ENCODE measurements at regions not wholly inside any gene's neighbourhood (a gene's known extent, or its start where the extent isn't known, plus 50 kb on each side); places are given as distances from the start of the nearest gene placed in this dataset.
A peak's percentile ranks its signal among the peaks of the same experiment; 100 is the strongest.

DNA sequence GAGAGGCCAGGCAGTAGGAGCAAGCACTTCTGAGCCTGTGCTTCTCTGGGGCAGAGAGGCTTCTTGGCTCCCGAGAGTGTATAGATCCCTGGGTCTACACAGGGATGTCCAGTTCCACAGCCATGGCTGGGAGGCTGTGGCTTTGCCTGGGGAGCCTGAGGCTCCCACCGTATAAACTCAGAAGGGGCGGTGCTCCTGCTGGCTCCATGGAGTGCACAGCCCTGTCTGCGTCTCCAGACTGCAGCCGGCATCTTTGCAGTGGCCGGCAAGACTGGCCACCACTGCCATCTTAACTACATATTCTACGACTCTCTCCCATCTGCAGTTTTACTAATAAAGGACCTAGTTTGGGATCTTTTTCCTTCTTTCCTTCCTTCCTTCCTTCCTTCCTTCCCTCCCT, 1253.8 kb downstream of the C4orf33 start:
- no peak overlapping the region for H3K4me2 ChIP-seq (ENCODE audit: extremely low read depth, insufficient read depth, low read length)
- H3K9ac ChIP-seq (ENCODE audit: insufficient read depth, low read length): no peak overlapping the region
- TF ChIP-seq, protein P1, sequence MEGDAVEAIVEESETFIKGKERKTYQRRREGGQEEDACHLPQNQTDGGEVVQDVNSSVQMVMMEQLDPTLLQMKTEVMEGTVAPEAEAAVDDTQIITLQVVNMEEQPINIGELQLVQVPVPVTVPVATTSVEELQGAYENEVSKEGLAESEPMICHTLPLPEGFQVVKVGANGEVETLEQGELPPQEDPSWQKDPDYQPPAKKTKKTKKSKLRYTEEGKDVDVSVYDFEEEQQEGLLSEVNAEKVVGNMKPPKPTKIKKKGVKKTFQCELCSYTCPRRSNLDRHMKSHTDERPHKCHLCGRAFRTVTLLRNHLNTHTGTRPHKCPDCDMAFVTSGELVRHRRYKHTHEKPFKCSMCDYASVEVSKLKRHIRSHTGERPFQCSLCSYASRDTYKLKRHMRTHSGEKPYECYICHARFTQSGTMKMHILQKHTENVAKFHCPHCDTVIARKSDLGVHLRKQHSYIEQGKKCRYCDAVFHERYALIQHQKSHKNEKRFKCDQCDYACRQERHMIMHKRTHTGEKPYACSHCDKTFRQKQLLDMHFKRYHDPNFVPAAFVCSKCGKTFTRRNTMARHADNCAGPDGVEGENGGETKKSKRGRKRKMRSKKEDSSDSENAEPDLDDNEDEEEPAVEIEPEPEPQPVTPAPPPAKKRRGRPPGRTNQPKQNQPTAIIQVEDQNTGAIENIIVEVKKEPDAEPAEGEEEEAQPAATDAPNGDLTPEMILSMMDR (conservative IDR thresholded peaks at IDR 0.05 in 1 of 2, IDR thresholded peaks at IDR 0.05 in 1 of 2; ENCODE audit: low read depth in 1 of 2, low read length in 2 of 2): no peak
- TF ChIP-seq EZH2 (IDR thresholded peaks at IDR 0.05; ENCODE audit: low read length, missing control alignments): no peak
- H2AFZ ChIP-seq (ENCODE audit: low read length): no peak overlapping the region
- no peaks in the 10 kb centered on the region for H4K20me1 ChIP-seq (ENCODE audit: control insufficient read depth, extremely low read depth, insufficient read depth, low read length)
- H3K27me3 ChIP-seq (ENCODE audit: control insufficient read depth, insufficient read depth, low read length): no peaks in the 10 kb centered on the region
- no peaks in the 10 kb centered on the region for H3K9me3 ChIP-seq (ENCODE audit: control insufficient read depth, insufficient read depth, low read depth, low read length)
- no peaks in the 10 kb centered on the region for H3K36me3 ChIP-seq (ENCODE audit: control insufficient read depth, insufficient read depth, low read length)
- H3K79me2 ChIP-seq (ENCODE audit: control insufficient read depth, insufficient read depth, low read length): no peaks in the 10 kb centered on the region
- H3K4me3 ChIP-seq (replicated peaks in 1 of 4; ENCODE audit: control extremely low read depth in 1 of 4, insufficient read depth in 1 of 4, low read depth in 3 of 4, low read length in 4 of 4): no peak overlapping the region
- no peak overlapping the region for H3K27ac ChIP-seq (ENCODE audit: insufficient read depth, low read length)
- H3K4me1 ChIP-seq (ENCODE audit: control insufficient read depth, extremely low read depth, insufficient read depth, low read length): no peaks in the 10 kb centered on the region
- DNase-seq (ENCODE audit: low read depth in 2 of 2): no peak

DNA sequence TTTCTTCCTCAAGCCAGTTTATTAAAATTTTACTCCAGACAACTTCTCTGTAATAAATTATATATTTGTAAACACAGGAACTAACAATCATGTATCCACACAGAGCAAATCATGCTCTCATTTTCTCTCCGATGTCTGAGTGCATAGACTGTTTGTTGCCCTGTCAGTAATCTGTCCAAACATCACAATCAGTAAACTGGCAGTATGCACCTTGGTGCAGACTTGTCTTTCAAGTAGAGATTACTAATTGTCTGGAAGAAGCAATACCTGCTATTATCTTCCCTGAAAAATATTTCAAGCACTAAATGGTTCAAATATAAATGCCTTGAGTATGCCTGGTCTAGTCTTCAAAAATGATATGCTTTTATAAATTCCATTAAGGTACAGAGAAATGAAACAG, 1260.9 kb downstream of the C4orf33 start:
- H4K20me1 ChIP-seq (ENCODE audit: control insufficient read depth, extremely low read depth, insufficient read depth, low read length): no peaks in the 10 kb centered on the region
- no peaks in the 10 kb centered on the region for H3K9me3 ChIP-seq (ENCODE audit: control insufficient read depth, insufficient read depth, low read depth, low read length)
- no peak overlapping the region for H3K4me2 ChIP-seq (ENCODE audit: extremely low read depth, insufficient read depth, low read length)
- no peaks in the 10 kb centered on the region for H3K36me3 ChIP-seq (ENCODE audit: control insufficient read depth, insufficient read depth, low read length)
- no peak for DNase-seq (ENCODE audit: low read depth in 2 of 2)
- no peak overlapping the region for H2AFZ ChIP-seq (ENCODE audit: low read length)
- H3K9ac ChIP-seq (ENCODE audit: insufficient read depth, low read length): no peak overlapping the region
- TF ChIP-seq, protein P1 (conservative IDR thresholded peaks at IDR 0.05 in 1 of 2, IDR thresholded peaks at IDR 0.05 in 1 of 2; ENCODE audit: low read depth in 1 of 2, low read length in 2 of 2): no peak
- TF ChIP-seq EZH2 (IDR thresholded peaks at IDR 0.05; ENCODE audit: low read length, missing control alignments): no peak
- H3K27ac ChIP-seq (ENCODE audit: insufficient read depth, low read length): no peak overlapping the region
- no peaks in the 10 kb centered on the region for H3K27me3 ChIP-seq (ENCODE audit: control insufficient read depth, insufficient read depth, low read length)
- no peaks in the 10 kb centered on the region for H3K4me1 ChIP-seq (ENCODE audit: control insufficient read depth, extremely low read depth, insufficient read depth, low read length)
- H3K79me2 ChIP-seq (ENCODE audit: control insufficient read depth, insufficient read depth, low read length): no peaks in the 10 kb centered on the region
- H3K4me3 ChIP-seq (replicated peaks in 1 of 4; ENCODE audit: control extremely low read depth in 1 of 4, insufficient read depth in 1 of 4, low read depth in 3 of 4, low read length in 4 of 4): no peak overlapping the region

DNA sequence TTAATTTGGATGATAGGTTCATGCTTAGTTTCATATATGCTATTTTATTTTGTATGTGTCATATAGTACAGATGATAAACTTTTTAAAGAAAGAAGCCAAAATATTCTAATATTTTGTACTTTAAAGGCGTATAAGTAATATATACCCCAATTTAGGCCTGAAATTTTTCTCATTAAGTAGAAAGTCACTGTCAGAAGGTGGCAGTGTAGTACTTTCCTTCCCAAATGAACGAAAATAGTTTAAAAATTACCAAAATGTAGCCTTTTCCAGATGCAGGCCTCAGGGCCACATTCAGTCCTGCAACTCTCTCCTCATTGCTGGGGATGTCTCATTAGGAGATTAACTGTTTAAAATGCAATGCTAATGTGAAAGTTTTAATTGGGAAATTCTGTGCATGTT, 1263.6 kb downstream of the C4orf33 start:
- no peak for TF ChIP-seq EZH2 (IDR thresholded peaks at IDR 0.05; ENCODE audit: low read length, missing control alignments)
- TF ChIP-seq, protein P1 (conservative IDR thresholded peaks at IDR 0.05 in 1 of 2, IDR thresholded peaks at IDR 0.05 in 1 of 2; ENCODE audit: low read depth in 1 of 2, low read length in 2 of 2): peak; percentile 43 to 51
- peak; percentile 9 to 67 for DNase-seq (ENCODE audit: low read depth in 2 of 2)

More for the DNA sequence above, 1263.6 kb downstream of the C4orf33 start:
- Histone ChIP-seq H3K4me3 (replicated peaks in 1 of 4; ENCODE audit: control extremely low read depth in 1 of 4, insufficient read depth in 1 of 4, low read depth in 3 of 4, low read length in 4 of 4) (no peak overlapping the region), H3K9ac (ENCODE audit: insufficient read depth, low read length) (no peak overlapping the region), H3K27ac (ENCODE audit: insufficient read depth, low read length) (no peak overlapping the region), H3K36me3 (ENCODE audit: control insufficient read depth, insufficient read depth, low read length) (no peaks in the 10 kb centered on the region), H3K27me3 (ENCODE audit: control insufficient read depth, insufficient read depth, low read length) (no peaks in the 10 kb centered on the region), H3K79me2 (ENCODE audit: control insufficient read depth, insufficient read depth, low read length) (no peaks in the 10 kb centered on the region), H3K4me1 (ENCODE audit: control insufficient read depth, extremely low read depth, insufficient read depth, low read length) (no peaks in the 10 kb centered on the region), H3K9me3 (ENCODE audit: control insufficient read depth, insufficient read depth, low read depth, low read length) (no peaks in the 10 kb centered on the region), H3K4me2 (ENCODE audit: extremely low read depth, insufficient read depth, low read length) (no peak overlapping the region), H4K20me1 (ENCODE audit: control insufficient read depth, extremely low read depth, insufficient read depth, low read length) (no peaks in the 10 kb centered on the region), H2AFZ (ENCODE audit: low read length) (no peak overlapping the region)

All from fibroblast of lung (primary cell).